Fibroblast of lung (primary cell): ENCODE measurements at regions not wholly inside any gene's neighbourhood (a gene's known extent, or its start where the extent isn't known, plus 50 kb on each side); places are given as distances from the start of the nearest gene placed in this dataset.

ENCODE experiments used
- DNase-seq, 2 donors: peaks; one replicate each; pipeline versions ENCODE4 v3.0.0 to v3.0.0-alpha.2; 2010; ENCODE audit warnings: low read depth in 2 of 2
- H2AFZ ChIP-seq: 2 replicates; pipeline ENCODE4 v1.5.1; 2012; ENCODE audit warnings: low read length, control low read depth, inconsistent platforms
- H3K27ac ChIP-seq: 2 replicates; pipeline ENCODE4 v1.5.1; 2011; ENCODE audit warnings: low read length, control low read depth; ENCODE audit not compliant: insufficient read depth
- H3K27me3 ChIP-seq: 2 replicates; pipeline ENCODE4 v1.5.1; 2011; ENCODE audit warnings: mild to moderate bottlenecking, low read length; ENCODE audit not compliant: control insufficient read depth, insufficient read depth
- H3K36me3 ChIP-seq: 2 replicates; pipeline ENCODE4 v1.5.1; 2011; ENCODE audit warnings: low read length; ENCODE audit not compliant: control insufficient read depth, insufficient read depth
- H3K4me1 ChIP-seq: 2 replicates; pipeline ENCODE4 v1.5.1; 2011; ENCODE audit warnings: low read length; ENCODE audit not compliant: control insufficient read depth, insufficient read depth; ENCODE audit errors: extremely low read depth
- H3K4me2 ChIP-seq: 2 replicates; pipeline ENCODE4 v1.5.1; 2011; ENCODE audit warnings: low read length, control low read depth; ENCODE audit not compliant: insufficient read depth; ENCODE audit errors: extremely low read depth
- H3K4me3 ChIP-seq, 4 experiments: fragments of 200-600 bp in 1 of 4; sonication (generic) in 1 of 4; replicated peaks in 1 of 4; 2 replicates each; pipeline ENCODE4 v1.5.1; 2011 to 2016; ENCODE audit warnings: low read length in 4 of 4, low read depth in 3 of 4, mild to moderate bottlenecking in 3 of 4, control low read depth in 2 of 4, inconsistent platforms in 1 of 4, mixed read lengths in 1 of 4; ENCODE audit not compliant: insufficient read depth in 1 of 4; ENCODE audit errors: control extremely low read depth in 1 of 4
- H3K79me2 ChIP-seq: 2 replicates; pipeline ENCODE4 v1.5.1; 2012; ENCODE audit warnings: mild to moderate bottlenecking, low read length, inconsistent platforms; ENCODE audit not compliant: control insufficient read depth, insufficient read depth
- H3K9ac ChIP-seq: 2 replicates; pipeline ENCODE4 v1.5.1; 2011; ENCODE audit warnings: mild to moderate bottlenecking, low read length, control low read depth; ENCODE audit not compliant: insufficient read depth
- H3K9me3 ChIP-seq: 2 replicates; pipeline ENCODE4 v1.5.1; 2012; ENCODE audit warnings: low read depth, low read length; ENCODE audit not compliant: control insufficient read depth, insufficient read depth
- H4K20me1 ChIP-seq: 2 replicates; pipeline ENCODE4 v1.5.1; 2011; ENCODE audit warnings: low read length; ENCODE audit not compliant: control insufficient read depth, insufficient read depth; ENCODE audit errors: extremely low read depth
- EZH2 ChIP-seq: IDR thresholded peaks from 2 replicates; pipeline ENCODE4 v1.5.1; 2012; ENCODE audit warnings: low read length, control low read depth, mild to moderate bottlenecking; ENCODE audit errors: missing control alignments
- TF ChIP-seq, protein P1 (sequence below), 2 donors: IDR thresholded peaks in 1 of 2; conservative IDR thresholded peaks in 1 of 2; 1 replicate in 1 of 2; 2 replicates in 1 of 2; pipeline ENCODE4 v1.5.1; 2011 to 2012; ENCODE audit warnings: low read length in 2 of 2, control low read depth in 1 of 2, inconsistent platforms in 1 of 2, low read depth in 1 of 2, mild to moderate bottlenecking in 1 of 2

DNA sequence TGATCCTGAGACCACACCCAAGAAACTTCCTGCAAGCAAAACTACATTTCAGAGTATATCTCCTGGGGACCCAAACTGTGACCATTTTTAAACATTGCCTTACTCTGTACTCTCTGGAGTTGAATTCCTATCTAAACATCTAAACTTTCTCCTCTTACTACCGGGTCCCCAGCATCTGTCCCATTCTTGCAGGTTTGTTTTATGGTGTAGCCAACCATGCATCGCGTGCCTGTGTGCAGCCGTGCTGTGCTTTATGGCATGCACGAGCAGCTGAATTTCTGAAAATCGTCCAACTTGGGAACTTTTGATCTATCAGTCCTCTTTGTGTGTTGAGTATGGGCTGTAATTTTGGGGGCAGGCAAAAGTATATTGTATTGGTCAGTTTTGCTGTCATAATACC is 423.8 kb upstream of the DPP6 start:
- no peaks in the 10 kb centered on the region for H3K4me1 ChIP-seq
- H3K9ac ChIP-seq = no peak overlapping the region
- H2AFZ ChIP-seq = no peak overlapping the region
- H3K27me3 ChIP-seq = no peaks in the 10 kb centered on the region
- H3K27ac ChIP-seq = no peak overlapping the region
- no peak for DNase-seq
- no peak overlapping the region for H3K4me3 ChIP-seq
- no peaks in the 10 kb centered on the region for H3K36me3 ChIP-seq
- no peak overlapping the region for H3K4me2 ChIP-seq
- H3K79me2 ChIP-seq = no peaks in the 10 kb centered on the region
- TF ChIP-seq EZH2 = no peak
- TF ChIP-seq, protein P1, sequence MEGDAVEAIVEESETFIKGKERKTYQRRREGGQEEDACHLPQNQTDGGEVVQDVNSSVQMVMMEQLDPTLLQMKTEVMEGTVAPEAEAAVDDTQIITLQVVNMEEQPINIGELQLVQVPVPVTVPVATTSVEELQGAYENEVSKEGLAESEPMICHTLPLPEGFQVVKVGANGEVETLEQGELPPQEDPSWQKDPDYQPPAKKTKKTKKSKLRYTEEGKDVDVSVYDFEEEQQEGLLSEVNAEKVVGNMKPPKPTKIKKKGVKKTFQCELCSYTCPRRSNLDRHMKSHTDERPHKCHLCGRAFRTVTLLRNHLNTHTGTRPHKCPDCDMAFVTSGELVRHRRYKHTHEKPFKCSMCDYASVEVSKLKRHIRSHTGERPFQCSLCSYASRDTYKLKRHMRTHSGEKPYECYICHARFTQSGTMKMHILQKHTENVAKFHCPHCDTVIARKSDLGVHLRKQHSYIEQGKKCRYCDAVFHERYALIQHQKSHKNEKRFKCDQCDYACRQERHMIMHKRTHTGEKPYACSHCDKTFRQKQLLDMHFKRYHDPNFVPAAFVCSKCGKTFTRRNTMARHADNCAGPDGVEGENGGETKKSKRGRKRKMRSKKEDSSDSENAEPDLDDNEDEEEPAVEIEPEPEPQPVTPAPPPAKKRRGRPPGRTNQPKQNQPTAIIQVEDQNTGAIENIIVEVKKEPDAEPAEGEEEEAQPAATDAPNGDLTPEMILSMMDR (conservative IDR thresholded peaks at IDR 0.05 in 1 of 2, IDR thresholded peaks at IDR 0.05 in 1 of 2; ENCODE audit: low read depth in 1 of 2, low read length in 2 of 2) = no peak
- H3K9me3 ChIP-seq = no peaks in the 10 kb centered on the region
- no peaks in the 10 kb centered on the region for H4K20me1 ChIP-seq

DNA sequence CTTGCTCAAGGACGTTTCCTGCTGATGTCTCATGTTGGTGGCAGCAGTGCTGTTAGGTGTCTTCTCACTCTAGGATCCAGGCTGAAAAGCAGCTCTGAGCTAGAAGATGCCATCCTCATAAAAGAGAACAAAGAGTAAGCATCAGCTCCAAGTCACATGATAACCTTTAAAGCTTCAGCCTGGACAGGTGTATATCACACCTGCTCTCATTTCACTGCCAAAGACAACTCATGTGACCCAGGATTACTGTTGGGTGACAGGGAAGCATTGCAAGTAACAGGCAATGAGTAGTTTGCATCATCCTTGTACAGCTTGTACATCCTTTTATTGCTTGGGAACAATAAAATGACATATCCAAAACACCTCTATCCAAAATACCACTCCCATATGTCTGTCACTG is 423.4 kb upstream of the DPP6 start:
- Histone ChIP-seq H3K4me3 (no peak overlapping the region), H3K4me1 (no peaks in the 10 kb centered on the region), H2AFZ (no peak overlapping the region), H3K9me3 (no peaks in the 10 kb centered on the region), H3K9ac (no peak overlapping the region), H3K36me3 (no peaks in the 10 kb centered on the region), H4K20me1 (no peaks in the 10 kb centered on the region), H3K27ac (no peak overlapping the region), H3K79me2 (no peaks in the 10 kb centered on the region), H3K4me2 (no peak overlapping the region), H3K27me3 (no peaks in the 10 kb centered on the region)
- DNase-seq = no peak
- TF ChIP-seq EZH2 = no peak
- TF ChIP-seq, protein P1 (conservative IDR thresholded peaks at IDR 0.05 in 1 of 2, IDR thresholded peaks at IDR 0.05 in 1 of 2; ENCODE audit: low read depth in 1 of 2, low read length in 2 of 2) = no peak

DNA sequence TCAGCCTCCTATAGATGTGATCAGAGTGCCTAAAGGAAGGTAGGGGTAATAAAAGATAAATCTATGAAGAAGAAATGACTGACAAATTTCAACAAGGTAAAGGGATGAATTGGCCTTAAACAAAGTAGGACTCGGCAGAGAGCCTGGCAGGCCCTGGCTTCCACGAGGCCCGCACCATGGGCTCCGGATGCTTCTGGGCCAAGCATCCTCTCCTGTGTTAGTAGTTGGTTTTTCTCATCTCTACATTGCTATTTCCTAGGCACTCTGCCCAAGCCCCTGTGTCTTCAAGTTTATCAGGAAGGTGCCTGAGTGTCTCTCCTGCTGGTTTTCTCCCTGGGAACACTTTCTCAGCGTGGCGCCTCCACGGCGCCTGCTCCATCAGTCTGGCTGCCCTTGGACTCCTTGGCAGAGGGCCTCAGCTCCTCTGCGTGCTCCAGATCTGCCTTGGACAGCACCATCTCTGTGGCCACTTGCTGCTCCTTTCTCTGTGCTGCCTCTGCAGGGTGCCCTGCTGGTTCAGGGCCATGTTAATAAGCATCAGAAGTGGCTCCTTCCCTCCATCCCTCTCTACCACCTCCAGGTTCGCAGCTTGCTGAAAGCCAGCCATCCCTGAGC is 413.3 kb upstream of the DPP6 start:
- Histone ChIP-seq H4K20me1 (no peaks in the 10 kb centered on the region), H2AFZ (no peak overlapping the region), H3K27me3 (no peaks in the 10 kb centered on the region), H3K4me3 (no peak overlapping the region), H3K9ac (no peak overlapping the region), H3K27ac (no peak overlapping the region), H3K9me3 (no peaks in the 10 kb centered on the region), H3K4me1 (no peaks in the 10 kb centered on the region), H3K79me2 (no peaks in the 10 kb centered on the region), H3K36me3 (no peaks in the 10 kb centered on the region), H3K4me2 (no peak overlapping the region)
- no peak for DNase-seq
- TF ChIP-seq, protein P1 (conservative IDR thresholded peaks at IDR 0.05 in 1 of 2, IDR thresholded peaks at IDR 0.05 in 1 of 2; ENCODE audit: low read depth in 1 of 2, low read length in 2 of 2) = no peak
- TF ChIP-seq EZH2 = no peak
